Smooth muscle cell (in vitro differentiated cells): ENCODE measurements at regions not wholly inside any gene's neighbourhood (a gene's known extent, or its start where the extent isn't known, plus 50 kb on each side); places are given as distances from the start of the nearest gene placed in this dataset.
"Not testable (repeated sequence)": the region's sequence is repeated elsewhere in the genome, so short reads cannot be mapped to it uniquely, and the experiment has no call there.

Experiments used
- DNase-seq: peaks from one replicate; lab custom pipeline; 2025; ENCODE audit not compliant: unreplicated experiment; lab: John Stamatoyannopoulos, UW
- H2AFZ ChIP-seq: fragments of 200-600 bp; sonication (generic); 2 replicates; pipeline ENCODE4 v1.6.0; 2016; ENCODE audit warnings: antibody characterized with exemption, low read depth, mild to moderate bottlenecking
- H3F3A ChIP-seq: fragments of 200-600 bp; sonication (generic); 2 replicates; pipeline ENCODE4 v1.6.0; 2017; ENCODE audit warnings: antibody characterized with exemption, low read depth
- H3K27ac ChIP-seq: fragments of 200-600 bp; sonication (generic); 2 replicates; pipeline ENCODE4 v1.5.1; 2016; ENCODE audit warnings: low read depth, mild to moderate bottlenecking
- H3K27me3 ChIP-seq: fragments of 200-600 bp; sonication (generic); 2 replicates; pipeline ENCODE4 v1.6.1; 2016; ENCODE audit warnings: low read depth, mild to moderate bottlenecking
- H3K36me3 ChIP-seq: fragments of 200-600 bp; sonication (generic); 2 replicates; pipeline ENCODE4 v1.5.1; 2016; ENCODE audit warnings: low read depth
- H3K4me1 ChIP-seq: fragments of 200-600 bp; sonication (generic); 2 replicates; pipeline ENCODE4 v1.5.1; 2016; ENCODE audit warnings: low read depth
- H3K4me2 ChIP-seq: fragments of 200-600 bp; sonication (generic); 2 replicates; pipeline ENCODE4 v1.6.0; 2016; ENCODE audit warnings: mild to moderate bottlenecking
- H3K4me3 ChIP-seq: fragments of 200-600 bp; sonication (generic); 2 replicates; pipeline ENCODE4 v1.5.1; 2016; ENCODE audit warnings: mild to moderate bottlenecking
- H3K79me2 ChIP-seq: fragments of 200-600 bp; sonication (generic); 2 replicates; pipeline ENCODE4 v1.6.0; 2016; ENCODE audit warnings: low read depth, mild to moderate bottlenecking
- H3K9ac ChIP-seq: fragments of 200-600 bp; sonication (generic); 2 replicates; pipeline ENCODE4 v1.6.0; 2016; ENCODE audit warnings: low read depth
- H3K9me3 ChIP-seq: fragments of 200-600 bp; sonication (generic); replicated peaks from 2 replicates; pipeline ENCODE4 v1.5.1; 2016; ENCODE audit warnings: low read depth
- H4K20me1 ChIP-seq: fragments of 200-600 bp; sonication (generic); 2 replicates; pipeline ENCODE4 v1.6.0; 2016; ENCODE audit warnings: low read depth
- CTCF ChIP-seq: fragments of 200-600 bp; sonication (generic); IDR thresholded peaks from 2 replicates; pipeline ENCODE4 v1.5.1; 2017; ENCODE audit warnings: borderline replicate concordance, mild to moderate bottlenecking, antibody characterized with exemption; ENCODE audit not compliant: insufficient read depth, poor library complexity, severe bottlenecking
- WGBS: methylation state at CpG from one replicate; pipeline ENCODE4 v1.1.7; 2016; ENCODE audit warnings: low lambda C conversion rate; 5-methylcytosine and 5-hydroxymethylcytosine counted together

GRCh38 chr7:130789436-130789835 lies 55.4 kb upstream of the KLF14 start:
- no peaks in the 10 kb centered on the region for H3K79me2 ChIP-seq
- no peak overlapping the region for H3K4me2 ChIP-seq
- no peaks in the 10 kb centered on the region for H3K9me3 ChIP-seq
- H2AFZ ChIP-seq: no peak overlapping the region
- no peak overlapping the region for H3K27ac ChIP-seq
- H3K4me3 ChIP-seq: no peak overlapping the region
- no peaks in the 10 kb centered on the region for H3F3A ChIP-seq
- no peak for TF ChIP-seq CTCF
- no peaks in the 10 kb centered on the region for H3K27me3 ChIP-seq
- no peak for DNase-seq
- no peaks in the 10 kb centered on the region for H3K4me1 ChIP-seq
- no peaks in the 10 kb centered on the region for H4K20me1 ChIP-seq
- WGBS: 44% methylated on average over 3 of the region's 3 CpGs
- H3K9ac ChIP-seq: no peak overlapping the region
- no peaks in the 10 kb centered on the region for H3K36me3 ChIP-seq

- H2AFZ ChIP-seq: no peak overlapping the region
- no peaks in the 10 kb centered on the region for H3K27me3 ChIP-seq
- H3K79me2 ChIP-seq: no peaks in the 10 kb centered on the region
- no peak overlapping the region for H3K4me2 ChIP-seq
- H4K20me1 ChIP-seq: no peaks in the 10 kb centered on the region
- H3K27ac ChIP-seq: no peak overlapping the region
- TF ChIP-seq CTCF: no peak
- no peaks in the 10 kb centered on the region for H3F3A ChIP-seq
- no peaks in the 10 kb centered on the region for H3K4me1 ChIP-seq
- no peaks in the 10 kb centered on the region for H3K36me3 ChIP-seq
- no peak overlapping the region for H3K9ac ChIP-seq
- H3K9me3 ChIP-seq: no peaks in the 10 kb centered on the region
- no peak overlapping the region for H3K4me3 ChIP-seq
- WGBS: 90% methylated on average over 4 of the region's 4 CpGs
- no peak for DNase-seq
Observed at GRCh38 chr7:130791746-130792145, 57.7 kb upstream of the KLF14 start.

GRCh38 chr7:130793855-130794618 lies 60.0 kb upstream of the KLF14 start:
- Histone ChIP-seq H3F3A (no peaks in the 10 kb centered on the region), H3K4me2 (no peak overlapping the region), H4K20me1 (no peaks in the 10 kb centered on the region), H2AFZ (peak overlapping the region; percentile 12), H3K4me3 (no peak overlapping the region), H3K9me3 (no peaks in the 10 kb centered on the region), H3K79me2 (no peaks in the 10 kb centered on the region), H3K4me1 (no peaks in the 10 kb centered on the region), H3K27me3 (no peaks in the 10 kb centered on the region), H3K27ac (no peak overlapping the region), H3K9ac (no peak overlapping the region), H3K36me3 (no peaks in the 10 kb centered on the region)
- 85% methylated on average over 9 of the region's 9 CpGs for WGBS
- no peak for TF ChIP-seq CTCF
- no peak for DNase-seq

GRCh38 chr7:130794619-130794922 lies 60.6 kb upstream of the KLF14 start:
- H3K4me2 ChIP-seq: no peak overlapping the region
- no peaks in the 10 kb centered on the region for H3K9me3 ChIP-seq
- H3F3A ChIP-seq: no peaks in the 10 kb centered on the region
- TF ChIP-seq CTCF: no peak
- H2AFZ ChIP-seq: peak overlapping the region; percentile 12
- DNase-seq: no peak
- H3K4me3 ChIP-seq: no peak overlapping the region
- H3K27ac ChIP-seq: no peak overlapping the region
- H3K4me1 ChIP-seq: no peaks in the 10 kb centered on the region
- no peaks in the 10 kb centered on the region for H3K27me3 ChIP-seq
- WGBS: 96% methylated on average over 3 of the region's 3 CpGs
- H3K36me3 ChIP-seq: no peaks in the 10 kb centered on the region
- no peaks in the 10 kb centered on the region for H4K20me1 ChIP-seq
- no peaks in the 10 kb centered on the region for H3K79me2 ChIP-seq
- H3K9ac ChIP-seq: no peak overlapping the region

DNA sequence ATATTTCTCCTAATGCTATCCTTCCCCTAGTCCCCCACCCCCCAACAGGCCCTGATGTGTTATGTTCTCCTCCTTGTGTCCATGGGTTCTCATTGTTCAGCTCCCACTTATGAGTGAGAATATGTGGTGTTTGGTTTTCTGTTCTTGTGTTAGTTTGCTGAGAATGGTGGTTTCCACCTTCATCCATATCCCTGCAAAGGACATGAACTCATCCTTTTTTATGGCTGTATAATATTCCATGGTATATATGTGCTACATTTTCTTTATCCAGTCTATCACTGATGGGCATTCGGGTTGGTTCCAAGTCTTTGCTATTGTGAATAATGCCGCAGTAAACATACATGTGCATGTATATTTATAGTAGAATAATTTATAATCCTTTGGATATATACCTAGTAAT lies 62.4 kb upstream of the KLF14 start:
- H3K36me3 ChIP-seq, H3K27me3 ChIP-seq, H3K79me2 ChIP-seq, H3K9ac ChIP-seq, H3K4me3 ChIP-seq, H3K27ac ChIP-seq, H3K4me1 ChIP-seq, H3K9me3 ChIP-seq, H3K4me2 ChIP-seq, H4K20me1 ChIP-seq, H3F3A ChIP-seq, DNase-seq, H2AFZ ChIP-seq: not testable (repeated sequence)
- WGBS: 75% methylated on average over 2 of the region's 2 CpGs
